Erythroblast (primary cell): ENCODE measurements at regions not wholly inside any gene's neighbourhood (a gene's known extent, or its start where the extent isn't known, plus 50 kb on each side); places are given as distances from the start of the nearest gene placed in this dataset.

Experiments used
- GATA1 ChIP-seq: IDR thresholded peaks from 2 replicates; pipeline ENCODE4 v1.6.1; 2011; ENCODE audit warnings: low read depth, mild to moderate bottlenecking, control low read depth, low read length, moderate library complexity
- POLR2A ChIP-seq: IDR thresholded peaks from 2 replicates; pipeline ENCODE4 v1.6.1; 2011; ENCODE audit warnings: mild to moderate bottlenecking, low read length

DNA sequence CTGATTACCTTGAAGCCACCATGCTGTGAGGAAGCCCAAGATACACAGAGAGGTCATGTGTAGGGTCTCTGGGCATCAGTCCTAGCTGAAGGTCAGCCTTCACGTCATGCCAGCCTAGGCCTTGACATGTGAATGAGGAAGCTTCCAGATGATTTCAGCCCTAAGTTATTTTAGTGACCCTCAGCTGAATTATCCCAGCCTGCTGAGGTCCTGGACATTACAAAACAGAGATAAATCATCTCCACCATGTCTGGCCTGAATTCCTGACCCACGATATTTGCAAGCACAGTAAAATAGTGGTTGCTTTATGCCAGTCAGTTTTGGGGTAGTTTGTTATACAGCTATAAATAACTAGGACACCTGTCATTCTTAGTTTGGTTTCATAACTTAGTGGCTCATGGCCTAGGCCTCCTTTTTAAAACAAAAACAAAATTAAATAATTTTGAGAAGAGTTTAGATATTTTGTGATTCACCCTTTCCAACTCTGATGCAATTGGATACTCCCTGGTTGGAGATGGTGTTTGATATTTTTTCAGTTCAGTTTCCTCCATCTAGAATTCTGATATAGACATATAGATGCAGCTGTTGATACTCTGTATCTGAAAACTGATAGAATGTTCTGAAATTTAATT is 571.3 kb upstream of the CLINT1 start:
- no peak for TF ChIP-seq POLR2A
- TF ChIP-seq GATA1: no peak
